OCI-LY7 (cell line): ENCODE measurements at regions not wholly inside any gene's neighbourhood (a gene's known extent, or its start where the extent isn't known, plus 50 kb on each side); places are given as distances from the start of the nearest gene placed in this dataset.

Experiments used
- BruUV-seq: library from RNA; stranded (reverse); fragments of 400-500 nt; replicated peaks from 2 replicates; lab custom pipeline; 2021; lab: Mats Ljungman, UMichigan
- CTCF ChIA-PET: fragments of 300-600 bp; sonication (Branson Sonifier 250); formaldehyde crosslinking; loops from one replicate; lab custom pipeline; 2022; ENCODE audit warnings: antibody characterized with exemption; ENCODE audit not compliant: unreplicated experiment; lab: Charles Lee
- POLR2A ChIA-PET: fragments of 300-600 bp; sonication (Branson Sonifier 250); formaldehyde crosslinking; loops from one replicate; lab custom pipeline; 2022; ENCODE audit warnings: antibody characterized with exemption; lab: Charles Lee
- DNase-seq: peaks from one replicate; pipeline ENCODE4 v3.0.0-alpha.2; 2015; ENCODE audit warnings: low spot score
- H2AFZ ChIP-seq: fragments of 200-600 bp; sonication (generic), shearing (Covaris generic); 2 replicates; pipeline ENCODE4 v1.6.1; 2014; ENCODE audit warnings: mild to moderate bottlenecking, antibody characterized with exemption, low read length, moderate library complexity
- H3K27ac ChIP-seq: fragments of 200-600 bp; sonication (generic); 2 replicates; pipeline ENCODE4 v1.5.1; 2014; ENCODE audit warnings: mixed run types, low read depth, mild to moderate bottlenecking, moderate library complexity, low read length, inconsistent platforms; ENCODE audit not compliant: poor library complexity, severe bottlenecking
- H3K36me3 ChIP-seq: fragments of 200-600 bp; sonication (generic); 2 replicates; pipeline ENCODE4 v1.6.1; 2014; ENCODE audit warnings: mild to moderate bottlenecking, antibody characterized with exemption, low read length, moderate library complexity, mixed read lengths; ENCODE audit not compliant: insufficient read depth
- H3K4me1 ChIP-seq: fragments of 200-600 bp; sonication (generic); 2 replicates; pipeline ENCODE4 v1.5.1; 2014; ENCODE audit warnings: mild to moderate bottlenecking, low read length; ENCODE audit not compliant: insufficient read depth, poor library complexity, severe bottlenecking
- H3K4me2 ChIP-seq: fragments of 200-600 bp; sonication (generic); 2 replicates; pipeline ENCODE4 v1.6.1; 2014; ENCODE audit warnings: mild to moderate bottlenecking, low read length
- H3K4me3 ChIP-seq: fragments of 200-600 bp; sonication (generic); 2 replicates; pipeline ENCODE4 v1.5.1; 2014; ENCODE audit warnings: mild to moderate bottlenecking, low read depth, low read length; ENCODE audit not compliant: poor library complexity, severe bottlenecking
- H3K79me2 ChIP-seq: fragments of 200-600 bp; sonication (generic); 2 replicates; pipeline ENCODE4 v1.6.1; 2016; ENCODE audit warnings: low read depth, mild to moderate bottlenecking, low read length, moderate library complexity, mixed read lengths; ENCODE audit not compliant: insufficient read depth
- H3K9me2 ChIP-seq: fragments of 200-600 bp; sonication (generic); 2 replicates; pipeline ENCODE4 v1.6.1; 2016; ENCODE audit warnings: mild to moderate bottlenecking, low read length, mixed read lengths; ENCODE audit not compliant: insufficient read depth
- H3K9me3 ChIP-seq: fragments of 200-600 bp; sonication (generic); 2 replicates; pipeline ENCODE4 v1.6.1; 2014; ENCODE audit warnings: mild to moderate bottlenecking, mixed run types, low read length, mixed read lengths
- H4K20me1 ChIP-seq: fragments of 200-600 bp; sonication (generic); 2 replicates; pipeline ENCODE4 v1.6.1; 2014; ENCODE audit warnings: mild to moderate bottlenecking, antibody characterized with exemption, low read length, moderate library complexity, mixed read lengths; ENCODE audit not compliant: insufficient read depth
- EZH2phosphoT487 ChIP-seq: fragments of 200-600 bp; sonication (generic); IDR thresholded peaks from 2 replicates; pipeline ENCODE4 v1.6.1; 2018; ENCODE audit warnings: low read depth, borderline replicate concordance, mild to moderate bottlenecking, mixed run types, antibody characterized with exemption, low read length, moderate library complexity, mixed read lengths
- intact Hi-C: fragments of 100-400 bp; cut with micrococcal nuclease; formaldehyde crosslinking; loops from one replicate; pipeline ENCODE4 v1.10.0; 2022; ENCODE audit not compliant: unreplicated experiment
- TF ChIP-seq, protein P1 (sequence below): fragments of 200-600 bp; sonication (generic); conservative IDR thresholded peaks from 2 replicates; pipeline ENCODE4 v1.5.1; 2014; ENCODE audit warnings: mild to moderate bottlenecking, antibody characterized with exemption, low read length, moderate library complexity, mixed read lengths

DNA sequence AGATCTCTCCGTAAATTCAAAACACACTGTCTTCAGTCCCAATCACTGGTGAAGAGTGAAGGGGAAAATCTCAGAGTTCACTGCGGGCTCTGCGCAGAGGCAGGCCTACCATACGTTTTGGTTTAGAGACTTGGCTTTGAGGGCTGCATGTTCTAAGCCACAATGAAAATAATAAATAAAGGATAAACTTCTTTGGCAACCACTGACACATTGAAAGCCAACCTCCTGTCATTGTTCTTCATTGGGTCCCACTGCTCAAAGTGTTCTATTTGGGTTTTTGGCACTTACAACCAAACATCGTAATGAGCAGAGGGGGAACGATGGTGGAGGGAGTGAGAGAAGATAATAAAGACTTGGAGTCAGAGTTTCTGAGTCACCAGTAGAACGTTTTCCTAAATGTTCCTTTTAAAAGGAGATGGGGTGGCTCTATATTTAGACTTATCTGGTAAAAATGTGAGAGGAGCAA, 472.9 kb downstream of the SOX6 start:
- H3K79me2 ChIP-seq: no peaks in the 10 kb centered on the region
- no peaks in the 10 kb centered on the region for H3K36me3 ChIP-seq
- POLR2A ChIA-PET: no interaction called here
- DNase-seq: no peak
- no peaks in the 10 kb centered on the region for H4K20me1 ChIP-seq
- no peaks in the 10 kb centered on the region for H3K4me1 ChIP-seq
- no peak overlapping the region for H3K4me3 ChIP-seq
- no peak overlapping the region for H3K27ac ChIP-seq
- no peak overlapping the region for H2AFZ ChIP-seq
- CTCF ChIA-PET: no interaction called here
- no peaks in the 10 kb centered on the region for H3K9me2 ChIP-seq
- BruUV-seq: no TSS peak
- intact Hi-C loops: no loop called here
- TF ChIP-seq, protein P1, sequence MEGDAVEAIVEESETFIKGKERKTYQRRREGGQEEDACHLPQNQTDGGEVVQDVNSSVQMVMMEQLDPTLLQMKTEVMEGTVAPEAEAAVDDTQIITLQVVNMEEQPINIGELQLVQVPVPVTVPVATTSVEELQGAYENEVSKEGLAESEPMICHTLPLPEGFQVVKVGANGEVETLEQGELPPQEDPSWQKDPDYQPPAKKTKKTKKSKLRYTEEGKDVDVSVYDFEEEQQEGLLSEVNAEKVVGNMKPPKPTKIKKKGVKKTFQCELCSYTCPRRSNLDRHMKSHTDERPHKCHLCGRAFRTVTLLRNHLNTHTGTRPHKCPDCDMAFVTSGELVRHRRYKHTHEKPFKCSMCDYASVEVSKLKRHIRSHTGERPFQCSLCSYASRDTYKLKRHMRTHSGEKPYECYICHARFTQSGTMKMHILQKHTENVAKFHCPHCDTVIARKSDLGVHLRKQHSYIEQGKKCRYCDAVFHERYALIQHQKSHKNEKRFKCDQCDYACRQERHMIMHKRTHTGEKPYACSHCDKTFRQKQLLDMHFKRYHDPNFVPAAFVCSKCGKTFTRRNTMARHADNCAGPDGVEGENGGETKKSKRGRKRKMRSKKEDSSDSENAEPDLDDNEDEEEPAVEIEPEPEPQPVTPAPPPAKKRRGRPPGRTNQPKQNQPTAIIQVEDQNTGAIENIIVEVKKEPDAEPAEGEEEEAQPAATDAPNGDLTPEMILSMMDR: no peak
- no peak for TF ChIP-seq EZH2phosphoT487
- no peak overlapping the region for H3K4me2 ChIP-seq
- no peaks in the 10 kb centered on the region for H3K9me3 ChIP-seq

DNA sequence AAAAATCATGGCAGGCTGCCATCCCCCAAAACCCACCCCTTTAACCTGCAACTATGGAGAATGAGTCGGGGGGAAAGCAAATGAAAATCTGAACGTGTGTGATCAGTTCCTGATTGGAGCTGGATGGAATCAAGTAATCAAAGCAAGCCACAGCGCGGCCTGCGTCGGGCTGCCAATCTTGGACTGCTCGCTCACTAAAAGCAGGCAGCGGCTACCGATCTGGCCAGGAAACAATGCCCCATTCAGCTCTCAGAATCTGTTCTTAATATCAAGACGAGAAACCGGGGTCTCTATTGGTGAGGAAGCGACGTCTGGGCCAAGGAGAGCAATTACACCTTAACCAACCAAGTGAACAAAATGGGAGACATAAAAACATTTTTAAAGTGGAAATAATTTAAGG, 472.2 kb downstream of the SOX6 start:
- BruUV-seq: no TSS peak
- Histone ChIP-seq H3K4me1 (no peaks in the 10 kb centered on the region), H3K79me2 (no peaks in the 10 kb centered on the region), H3K9me3 (no peaks in the 10 kb centered on the region), H3K36me3 (no peaks in the 10 kb centered on the region), H3K27ac (no peak overlapping the region), H2AFZ (no peak overlapping the region), H3K9me2 (no peaks in the 10 kb centered on the region), H4K20me1 (no peaks in the 10 kb centered on the region), H3K4me2 (no peak overlapping the region), H3K4me3 (no peak overlapping the region)
- intact Hi-C loops: no loop called here
- no peak for DNase-seq
- TF ChIP-seq, protein P1: no peak
- TF ChIP-seq EZH2phosphoT487: no peak
- ChIA-PET CTCF (no interaction called here), POLR2A (no interaction called here)

DNA sequence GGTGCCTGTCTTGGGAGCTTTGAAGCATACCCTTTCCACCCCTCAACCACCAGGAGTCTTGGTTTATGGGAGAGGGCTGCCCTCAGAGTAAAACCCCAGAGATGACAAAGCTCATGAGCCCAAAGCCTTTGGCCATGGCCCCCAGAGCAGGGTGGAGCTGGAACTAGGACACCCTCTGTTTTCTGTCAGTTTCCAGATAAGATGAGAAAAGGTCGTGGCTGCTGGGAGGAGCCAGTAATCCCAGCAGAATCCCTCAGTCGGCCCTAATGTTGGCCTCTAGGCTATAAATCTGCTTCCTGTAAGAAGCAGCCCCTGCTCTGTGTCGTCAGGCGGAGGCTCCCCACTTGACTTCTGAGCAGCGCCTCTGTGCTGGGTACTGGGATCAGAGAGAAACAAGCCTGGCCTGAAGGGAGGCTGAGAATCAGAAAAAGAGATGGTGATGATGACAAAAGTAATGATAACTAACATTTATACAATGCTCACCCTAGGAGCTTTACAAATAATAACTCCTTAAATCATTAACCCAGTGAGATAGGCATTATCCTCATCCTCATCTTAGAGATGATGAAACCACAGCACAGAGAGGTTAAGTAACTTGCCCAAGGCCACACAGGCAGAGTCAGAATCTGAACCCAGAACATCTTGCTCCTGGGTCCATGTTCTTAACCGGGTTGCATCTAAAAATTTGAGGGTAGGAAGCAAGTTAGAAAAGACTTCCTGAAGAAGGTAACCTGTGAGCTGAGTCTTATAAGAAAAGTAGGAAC, 471.4 kb downstream of the SOX6 start:
- no peaks in the 10 kb centered on the region for H3K36me3 ChIP-seq
- TF ChIP-seq EZH2phosphoT487: no peak
- TF ChIP-seq, protein P1: no peak
- no peak overlapping the region for H3K27ac ChIP-seq
- no peak overlapping the region for H2AFZ ChIP-seq
- no peaks in the 10 kb centered on the region for H4K20me1 ChIP-seq
- ChIA-PET CTCF (no interaction called here), POLR2A (no interaction called here)
- H3K9me3 ChIP-seq: no peaks in the 10 kb centered on the region
- H3K4me1 ChIP-seq: no peaks in the 10 kb centered on the region
- no TSS peak for BruUV-seq
- no peak overlapping the region for H3K4me2 ChIP-seq
- intact Hi-C loops: no loop called here
- H3K9me2 ChIP-seq: no peaks in the 10 kb centered on the region
- H3K4me3 ChIP-seq: no peak overlapping the region
- H3K79me2 ChIP-seq: no peaks in the 10 kb centered on the region
- DNase-seq: no peak
